GM12892 (cell line): ENCODE measurements at regions not wholly inside any gene's neighbourhood (a gene's known extent, or its start where the extent isn't known, plus 50 kb on each side); places are given as distances from the start of the nearest gene placed in this dataset.

ENCODE experiments used
- POLR2AphosphoS5 ChIP-seq: IDR thresholded peaks from 2 replicates; pipeline ENCODE4 v1.6.1; 2011; ENCODE audit warnings: low read depth, low read length, control low read depth
- TAF1 ChIP-seq: IDR thresholded peaks from 2 replicates; pipeline ENCODE4 v1.6.1; 2011; ENCODE audit warnings: low read depth, mild to moderate bottlenecking, control low read depth, low read length, borderline replicate concordance

- TF ChIP-seq POLR2AphosphoS5, result no peak
- TF ChIP-seq TAF1, result no peak
Measured at GRCh38 chr15:98420837-98421236, 227.5 kb upstream of the IGF1R start.
